AML-193 (cell line): ENCODE measurements at regions not wholly inside any gene's neighbourhood (a gene's known extent, or its start where the extent isn't known, plus 50 kb on each side); places are given as distances from the start of the nearest gene placed in this dataset.

Experiments used
- DNase-seq, 2 experiments: peaks; one replicate each; lab custom pipeline; 2025; lab: John Stamatoyannopoulos, UW

DNA sequence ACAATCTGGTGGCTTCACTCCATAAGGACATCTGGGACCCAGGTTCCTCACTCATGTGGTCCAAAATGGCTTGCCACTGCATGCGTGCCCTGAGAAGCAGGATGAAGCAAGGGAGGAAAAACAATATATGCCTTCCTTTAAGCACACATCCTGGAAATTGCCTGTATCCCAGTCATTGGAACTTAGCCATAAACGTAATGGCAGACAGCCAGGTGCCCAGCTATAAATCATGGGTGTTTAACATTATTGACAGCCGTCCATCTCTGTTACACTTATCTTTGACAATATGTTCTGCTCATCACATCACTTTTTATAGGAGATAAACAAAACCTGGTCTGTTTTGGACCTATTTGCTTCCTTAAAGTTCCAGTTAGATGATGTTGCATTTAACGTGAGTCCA lies 181.0 kb downstream of the AASDH start:
- no peak for DNase-seq

DNA sequence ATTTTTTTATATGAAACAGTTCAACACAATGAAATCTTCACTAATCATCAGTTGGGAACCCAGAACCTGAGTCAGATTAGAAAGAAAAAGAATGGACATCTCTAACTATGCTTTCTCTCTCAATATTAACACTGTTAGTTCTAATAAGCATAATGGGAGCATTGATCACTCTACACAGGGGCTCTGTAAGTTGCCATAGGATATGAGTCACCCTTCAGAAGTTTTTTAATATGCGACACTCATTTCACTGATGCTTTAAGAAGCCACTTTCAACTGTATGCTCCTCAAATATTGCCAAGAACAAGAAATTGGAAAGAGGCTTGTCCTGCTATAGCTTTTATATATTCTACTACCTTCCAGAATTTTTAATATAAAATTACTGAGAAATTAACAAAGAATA lies 187.0 kb downstream of the AASDH start:
- DNase-seq = no peak

GRCh38 chr4:56198265-56198664 lies 189.0 kb downstream of the AASDH start:
- no peak for DNase-seq

- DNase-seq = no peak
These were observed 189.9 kb downstream of the AASDH start for GRCh38 chr4:56197387-56197786.

DNA sequence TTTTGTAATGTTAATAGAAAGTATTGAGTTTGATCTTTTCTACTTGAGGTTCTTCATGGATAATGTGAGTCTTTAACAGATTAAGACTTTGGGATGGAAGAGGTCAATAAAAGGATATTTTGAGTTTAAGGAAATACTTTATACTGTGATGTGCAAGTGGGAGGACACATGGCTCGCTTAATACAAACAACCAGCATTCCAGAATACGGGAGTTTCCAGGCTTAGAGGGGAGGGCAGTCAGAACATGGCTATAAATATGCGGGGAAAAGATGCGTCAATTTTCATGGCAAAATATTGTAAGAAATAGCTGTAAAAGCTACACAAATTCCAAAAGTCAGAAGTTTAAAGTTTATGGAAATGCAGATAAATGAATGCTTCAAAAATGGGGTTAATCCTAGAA lies 192.3 kb downstream of the AASDH start:
- DNase-seq = no peak

DNA sequence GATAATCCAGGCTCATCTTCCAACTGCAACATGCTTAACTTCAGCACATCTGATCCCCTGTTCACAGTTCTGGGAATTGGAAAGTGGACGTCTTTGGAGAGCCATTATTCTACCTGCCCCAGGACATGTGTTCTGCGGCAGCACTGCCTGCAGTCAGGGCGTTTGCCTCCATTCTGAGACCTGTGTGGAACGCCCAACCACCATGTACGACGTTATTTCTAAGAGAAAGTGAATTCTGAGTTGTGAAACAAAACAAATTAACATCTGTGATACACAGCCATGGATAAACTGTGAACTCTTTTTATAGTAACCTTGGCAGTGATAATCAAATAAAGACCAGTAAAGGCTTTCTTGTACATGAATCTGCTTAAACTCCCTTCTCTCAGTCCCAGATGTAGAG lies 195.8 kb downstream of the AASDH start:
- DNase-seq = no peak

- no peak for DNase-seq
These were observed 199.6 kb downstream of the AASDH start for GRCh38 chr4:56187688-56188087.

GRCh38 chr4:56186808-56187523 lies 200.3 kb downstream of the AASDH start:
- DNase-seq = no peak

DNA sequence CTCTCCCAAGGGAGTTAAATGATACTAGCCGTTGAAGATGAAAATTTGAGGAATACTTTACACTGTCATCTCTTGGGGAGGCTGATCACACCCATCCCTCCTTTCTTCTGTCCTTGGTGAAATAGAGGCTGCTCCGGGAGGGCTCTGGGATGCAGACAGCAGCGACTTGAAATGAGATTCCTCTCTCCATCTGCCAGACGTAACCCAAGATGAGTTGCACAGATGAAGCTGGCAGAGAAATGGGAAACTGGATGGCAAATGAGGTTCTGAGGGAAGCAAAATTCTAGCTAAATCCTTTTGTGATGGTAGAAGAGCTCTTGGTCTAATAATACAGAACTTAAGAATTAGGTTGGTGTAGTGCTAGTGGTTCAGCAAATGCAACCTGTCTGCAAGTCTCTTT lies 201.4 kb downstream of the AASDH start:
- DNase-seq = no peak

GRCh38 chr4:56184214-56184613 lies 203.1 kb downstream of the AASDH start:
- DNase-seq = no peak

DNA sequence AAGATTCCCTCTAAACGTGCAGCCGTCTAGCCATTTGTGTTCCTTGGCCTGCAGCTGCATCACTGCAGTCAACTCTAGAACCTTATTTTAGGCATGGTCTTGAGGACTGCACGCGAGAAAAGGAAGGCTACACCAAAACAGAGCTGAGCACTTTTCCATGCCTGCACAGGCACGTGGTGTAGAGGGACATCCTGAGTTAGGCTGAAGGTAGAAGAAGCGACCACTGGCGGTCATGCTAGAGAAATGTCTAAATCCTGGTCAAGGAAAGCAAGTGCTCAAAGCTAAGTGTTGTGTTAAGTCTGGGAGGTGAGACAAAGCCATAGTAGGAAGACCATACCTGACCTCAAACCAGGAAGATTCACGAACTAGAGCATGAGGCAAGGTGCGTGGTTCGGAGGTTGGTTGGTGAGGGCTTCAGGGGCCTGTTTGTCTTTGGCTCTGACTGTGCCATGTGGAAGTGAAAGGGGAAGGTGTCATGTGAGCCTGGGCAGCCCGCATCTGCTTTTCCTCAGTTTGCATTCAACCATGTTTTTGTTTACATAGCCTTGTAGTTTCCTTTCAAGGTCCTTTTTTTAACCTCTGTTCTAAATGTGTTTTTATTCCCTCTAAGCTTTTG lies 203.8 kb downstream of the AASDH start:
- no peak for DNase-seq

GRCh38 chr4:56182356-56182755 lies 204.9 kb downstream of the AASDH start:
- no peak for DNase-seq

DNA sequence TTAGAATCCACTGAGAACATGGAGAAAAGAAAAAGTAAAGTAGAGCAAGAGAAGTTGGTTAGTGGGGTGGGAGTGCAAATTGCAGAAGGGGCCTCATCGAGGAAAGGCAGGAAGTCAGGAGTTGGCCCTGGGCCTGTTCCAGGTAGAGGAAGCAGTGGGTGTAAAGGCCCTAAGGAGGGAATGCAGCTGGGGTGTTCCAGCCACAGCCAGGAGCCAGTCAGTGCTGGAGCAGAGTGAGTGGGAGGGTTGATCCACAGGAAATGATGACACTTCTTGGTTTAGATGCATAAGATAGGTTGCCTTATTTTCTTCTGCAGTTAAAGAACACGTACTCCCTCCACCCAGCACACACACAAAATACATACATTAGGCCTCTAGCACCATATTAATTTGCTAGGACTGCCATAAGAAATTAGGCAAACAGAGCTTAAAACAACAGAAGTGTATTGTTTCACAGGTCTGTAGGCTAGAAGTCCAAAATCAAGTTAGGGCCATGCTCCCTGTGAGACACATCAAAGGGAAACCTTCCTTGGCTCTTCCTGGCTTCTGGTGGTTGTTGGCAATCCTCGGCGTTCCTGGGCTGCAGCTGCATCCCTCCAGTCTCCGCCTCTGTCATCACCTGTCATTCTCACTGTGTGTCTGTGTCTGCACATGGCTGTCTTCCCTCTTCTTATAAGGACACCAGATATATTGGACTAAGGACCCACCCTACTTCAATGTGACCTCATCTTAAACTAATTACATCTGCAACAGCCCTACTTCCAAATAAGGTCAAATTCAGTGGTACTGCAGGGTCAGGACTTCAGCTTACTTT lies 205.9 kb downstream of the AASDH start:
- peak; percentile 21 to 26 for DNase-seq

- DNase-seq = no peak
These were observed 218.2 kb downstream of the AASDH start for GRCh38 chr4:56169061-56169460.

GRCh38 chr4:56164907-56165306 lies 216.2 kb downstream of the CEP135 start:
- DNase-seq = no peak

- no peak for DNase-seq
These were observed 211.9 kb downstream of the CEP135 start for GRCh38 chr4:56160636-56161035.

DNA sequence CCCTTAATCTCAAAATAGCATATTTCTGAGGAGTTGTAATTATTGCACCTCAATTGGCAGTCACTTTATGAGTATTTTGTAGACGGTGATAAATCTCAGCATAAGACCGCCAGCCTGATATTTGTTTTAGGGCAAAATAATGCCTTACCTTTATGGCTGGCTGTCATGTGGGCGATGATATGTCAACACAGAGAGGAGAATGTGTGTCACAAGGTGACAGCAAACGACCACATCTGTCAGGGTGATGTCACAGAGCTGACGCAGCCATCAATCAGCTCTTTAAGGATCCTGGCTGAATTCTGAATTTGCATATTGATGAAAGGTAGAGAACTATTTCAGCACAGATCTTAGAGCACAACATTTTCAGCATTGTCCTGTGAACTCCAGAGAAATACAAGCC lies 209.7 kb downstream of the CEP135 start:
- DNase-seq = no peak

DNA sequence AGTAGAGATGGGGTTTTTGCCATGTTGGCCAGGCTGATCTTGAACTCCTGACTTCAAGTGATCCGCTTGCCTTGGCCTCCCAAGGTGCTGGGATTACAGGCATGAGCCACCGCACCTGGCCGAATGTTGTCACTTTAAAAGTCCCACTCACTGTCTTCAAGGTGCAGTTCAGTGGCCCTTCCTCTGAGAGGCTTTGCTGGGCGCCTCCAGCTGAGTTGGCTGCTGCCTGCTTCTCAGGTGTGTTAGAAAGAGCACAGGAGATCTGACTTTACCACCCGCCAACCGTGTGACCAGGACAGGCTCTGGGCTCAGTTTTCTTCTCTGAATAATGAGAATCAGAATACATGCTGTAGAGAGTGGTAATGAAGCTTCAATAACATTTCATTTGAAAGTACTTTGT lies 207.4 kb downstream of the CEP135 start:
- no peak for DNase-seq

DNA sequence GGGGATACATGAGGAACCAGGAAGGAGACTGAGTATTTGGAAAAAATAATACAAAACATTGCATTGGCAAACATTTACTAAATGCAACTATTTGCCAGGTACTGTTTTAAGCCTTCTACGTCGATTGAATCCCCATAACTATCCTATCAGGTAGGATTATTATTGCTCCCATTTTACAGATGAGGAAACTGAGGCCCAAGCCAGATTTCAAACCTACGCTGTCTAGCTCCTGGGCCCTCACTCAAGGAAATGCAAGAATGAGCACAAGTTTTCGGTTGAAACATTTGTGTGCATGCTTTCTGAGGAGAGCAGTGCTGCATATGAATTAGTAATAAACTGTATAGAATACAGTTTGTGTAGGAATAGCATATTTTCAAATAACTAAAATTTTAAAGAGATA lies 206.7 kb downstream of the CEP135 start:
- no peak for DNase-seq

DNA sequence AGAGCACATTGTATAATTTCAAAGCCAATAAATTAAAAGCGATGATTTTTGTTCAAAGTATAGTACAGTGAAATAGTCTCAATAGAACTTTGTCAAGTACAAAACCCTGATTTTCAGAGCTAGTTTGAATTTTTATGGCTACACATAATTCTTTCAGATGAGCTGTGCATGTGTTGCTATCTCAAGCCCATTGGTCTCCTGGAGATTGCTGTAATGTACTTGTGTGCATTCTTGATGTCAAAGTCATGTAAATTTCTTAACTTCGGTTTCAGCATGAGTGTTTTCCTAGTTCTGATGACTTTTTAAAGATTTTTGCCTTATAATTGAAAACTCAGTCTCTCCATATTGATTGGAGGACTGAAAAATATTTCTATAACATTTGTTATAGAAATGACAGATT lies 200.8 kb downstream of the CEP135 start:
- DNase-seq = no peak

GRCh38 chr4:56148428-56148827 lies 199.7 kb downstream of the CEP135 start:
- DNase-seq = no peak

DNA sequence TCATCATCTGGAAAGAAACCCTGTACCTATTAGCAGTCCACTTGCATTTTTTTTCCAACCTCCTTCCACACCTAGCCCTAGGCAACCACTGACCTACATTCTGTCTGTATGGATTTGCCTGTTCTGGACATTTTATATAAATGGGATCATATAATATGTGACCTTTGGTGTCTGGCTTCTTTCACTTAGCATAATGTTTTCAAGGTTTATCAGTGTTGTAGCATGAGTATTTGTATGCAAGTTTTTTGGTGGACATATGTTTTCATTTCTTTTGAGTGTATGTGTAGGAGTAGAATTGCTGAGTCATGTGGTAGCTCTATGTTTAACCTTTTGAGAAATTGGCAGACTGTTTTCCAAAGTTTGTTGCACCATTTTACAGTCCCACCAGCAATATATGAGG lies 198.6 kb downstream of the CEP135 start:
- DNase-seq = no peak

GRCh38 chr4:56146956-56147355 lies 198.2 kb downstream of the CEP135 start:
- no peak for DNase-seq
